ENCODE measurements at regions not wholly inside any gene's neighbourhood (a gene's known extent, or its start where the extent isn't known, plus 50 kb on each side); places are given as distances from the start of the nearest gene placed in this dataset.

- DNase-seq (ENCODE audit: low read depth): no peak
Observed at GRCh38 chr14:101120641-101121507, 217.4 kb upstream of the RTL1 start.

GRCh38 chr14:101121508-101122139 lies 218.1 kb upstream of the RTL1 start:
- no peak for DNase-seq (ENCODE audit: low read depth)

GRCh38 chr14:101122237-101123141 lies 219.0 kb upstream of the RTL1 start:
- no peak for DNase-seq (ENCODE audit: low read depth)

- no peak for DNase-seq (ENCODE audit: low read depth)
Observed at GRCh38 chr14:101123618-101124510, 220.3 kb upstream of the RTL1 start.

GRCh38 chr14:101124815-101125214 lies 221.3 kb upstream of the RTL1 start:
- DNase-seq (ENCODE audit: low read depth): no peak

GRCh38 chr14:101125313-101125712 lies 221.8 kb upstream of the RTL1 start:
- no peak for DNase-seq (ENCODE audit: low read depth)

- DNase-seq (ENCODE audit: low read depth): no peak
Observed at GRCh38 chr14:101125719-101126651, 222.5 kb upstream of the RTL1 start.

- DNase-seq (ENCODE audit: low read depth): no peak
Observed at GRCh38 chr14:101126731-101127130, 223.2 kb upstream of the RTL1 start.

GRCh38 chr14:101127224-101127623 lies 223.7 kb upstream of the RTL1 start:
- no peak for DNase-seq (ENCODE audit: low read depth)

- DNase-seq (ENCODE audit: low read depth): no peak
Observed at GRCh38 chr14:101128478-101129321, 225.2 kb upstream of the RTL1 start.

GRCh38 chr14:101129521-101130167 lies 226.1 kb upstream of the RTL1 start:
- DNase-seq (ENCODE audit: low read depth): no peak

GRCh38 chr14:101130861-101131260 lies 227.3 kb upstream of the RTL1 start:
- no peak for DNase-seq (ENCODE audit: low read depth)

GRCh38 chr14:101131451-101131916 lies 228.0 kb upstream of the RTL1 start:
- DNase-seq (ENCODE audit: low read depth): no peak

- no peak for DNase-seq (ENCODE audit: low read depth)
Observed at GRCh38 chr14:101132051-101132571, 228.6 kb upstream of the RTL1 start.

- no peak for DNase-seq (ENCODE audit: low read depth)
Observed at GRCh38 chr14:101132588-101132987, 229.1 kb upstream of the RTL1 start.

- DNase-seq (ENCODE audit: low read depth): no peak
Observed at GRCh38 chr14:101133068-101133467, 229.5 kb upstream of the RTL1 start.

- no peak for DNase-seq (ENCODE audit: low read depth)
Observed at GRCh38 chr14:101134161-101134631, 230.7 kb upstream of the RTL1 start.

- DNase-seq (ENCODE audit: low read depth): no peak
Observed at GRCh38 chr14:101134851-101135433, 231.4 kb upstream of the RTL1 start.
